OCI-LY7 (cell line): ENCODE measurements at regions not wholly inside any gene's neighbourhood (a gene's known extent, or its start where the extent isn't known, plus 50 kb on each side); places are given as distances from the start of the nearest gene placed in this dataset.

ENCODE experiments used
- EZH2phosphoT487 ChIP-seq: fragments of 200-600 bp; sonication (generic); IDR thresholded peaks from 2 replicates; pipeline ENCODE4 v1.6.1; 2018; ENCODE audit warnings: low read depth, borderline replicate concordance, mild to moderate bottlenecking, mixed run types, antibody characterized with exemption, low read length, moderate library complexity, mixed read lengths
- TF ChIP-seq, protein P1 (sequence below): fragments of 200-600 bp; sonication (generic); conservative IDR thresholded peaks from 2 replicates; pipeline ENCODE4 v1.5.1; 2014; ENCODE audit warnings: mild to moderate bottlenecking, antibody characterized with exemption, low read length, moderate library complexity, mixed read lengths

DNA sequence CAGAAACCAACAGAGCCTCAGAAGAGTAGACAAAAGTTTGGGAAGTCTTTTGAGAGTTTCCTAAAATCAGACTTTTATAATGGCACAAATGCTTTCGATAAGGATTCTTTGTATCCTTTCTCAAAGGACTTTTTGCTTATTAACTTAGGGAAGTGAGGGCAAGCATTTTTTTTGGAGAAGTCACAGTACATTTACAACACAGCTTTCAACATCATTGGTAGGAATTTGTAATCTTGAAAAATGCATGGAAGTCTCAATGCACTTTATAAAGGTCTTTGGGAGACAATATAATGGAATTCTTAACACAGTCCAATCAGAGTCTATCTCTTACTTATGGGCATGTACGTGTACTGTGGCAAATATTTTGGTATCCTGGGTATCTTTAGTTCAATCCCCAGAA, 325.8 kb upstream of the NR5A2 start:
- TF ChIP-seq, protein P1, sequence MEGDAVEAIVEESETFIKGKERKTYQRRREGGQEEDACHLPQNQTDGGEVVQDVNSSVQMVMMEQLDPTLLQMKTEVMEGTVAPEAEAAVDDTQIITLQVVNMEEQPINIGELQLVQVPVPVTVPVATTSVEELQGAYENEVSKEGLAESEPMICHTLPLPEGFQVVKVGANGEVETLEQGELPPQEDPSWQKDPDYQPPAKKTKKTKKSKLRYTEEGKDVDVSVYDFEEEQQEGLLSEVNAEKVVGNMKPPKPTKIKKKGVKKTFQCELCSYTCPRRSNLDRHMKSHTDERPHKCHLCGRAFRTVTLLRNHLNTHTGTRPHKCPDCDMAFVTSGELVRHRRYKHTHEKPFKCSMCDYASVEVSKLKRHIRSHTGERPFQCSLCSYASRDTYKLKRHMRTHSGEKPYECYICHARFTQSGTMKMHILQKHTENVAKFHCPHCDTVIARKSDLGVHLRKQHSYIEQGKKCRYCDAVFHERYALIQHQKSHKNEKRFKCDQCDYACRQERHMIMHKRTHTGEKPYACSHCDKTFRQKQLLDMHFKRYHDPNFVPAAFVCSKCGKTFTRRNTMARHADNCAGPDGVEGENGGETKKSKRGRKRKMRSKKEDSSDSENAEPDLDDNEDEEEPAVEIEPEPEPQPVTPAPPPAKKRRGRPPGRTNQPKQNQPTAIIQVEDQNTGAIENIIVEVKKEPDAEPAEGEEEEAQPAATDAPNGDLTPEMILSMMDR: no peak
- no peak for TF ChIP-seq EZH2phosphoT487
